ENCODE measurements at regions not wholly inside any gene's neighbourhood (a gene's known extent, or its start where the extent isn't known, plus 50 kb on each side); places are given as distances from the start of the nearest gene placed in this dataset.

GRCh38 chr7:88670536-88670935, 89.0 kb upstream of the ZNF804B start:
- TF ChIP-seq EP300 (IDR thresholded peaks at IDR 0.05) (no peak), CTCF (IDR thresholded peaks at IDR 0.05) (no peak)

Measured in tibial nerve (tissue), 4 donors.